Gastroesophageal sphincter (tissue), 4 donors: ENCODE measurements at regions not wholly inside any gene's neighbourhood (a gene's known extent, or its start where the extent isn't known, plus 50 kb on each side); places are given as distances from the start of the nearest gene placed in this dataset.

Experiments used
- ATAC-seq: fragments of 150-250 bp; one replicate; pipeline ENCODE4 v1.9.1; 2016; ENCODE audit warnings: mild to moderate bottlenecking, moderate library complexity
- H3K27ac ChIP-seq, 4 donors: fragments of 200-600 bp; sonication (generic) in 3 of 4; 1 replicate in 3 of 4; 2 replicates in 1 of 4; pipeline ENCODE4 v1.5.1; 2016 to 2019
- H3K27me3 ChIP-seq: fragments of 200-600 bp; sonication (generic); one replicate; pipeline ENCODE4 v1.5.1; 2019
- H3K36me3 ChIP-seq, 2 donors: fragments of 200-600 bp; sonication (generic); one replicate each; pipeline ENCODE4 v1.5.1; 2019; ENCODE audit warnings: control low read depth in 1 of 2
- H3K4me1 ChIP-seq, 3 donors: fragments of 200-600 bp; sonication (generic); 1 replicate in 2 of 3; 2 replicates in 1 of 3; pipeline ENCODE4 v1.5.1; 2016 to 2019; ENCODE audit warnings: control low read depth in 2 of 3
- H3K4me3 ChIP-seq, 2 donors: fragments of 200-600 bp; sonication (generic); one replicate each; pipeline ENCODE4 v1.5.1; 2019; ENCODE audit warnings: mild to moderate bottlenecking in 1 of 2, moderate library complexity in 1 of 2
- H3K9me3 ChIP-seq, 3 donors: fragments of 200-600 bp; sonication (generic); one replicate each; pipeline ENCODE4 v1.5.1; 2017 to 2019; ENCODE audit warnings: control low read depth in 2 of 3
- CTCF ChIP-seq, 4 experiments: fragments of 200-600 bp in 2 of 4; fragments of 450-650 bp in 2 of 4; sonication (generic) in 1 of 4; IDR thresholded peaks; one replicate each; pipeline ENCODE4 v1.5.1; 2017 to 2019; ENCODE audit warnings: antibody characterized with exemption in 4 of 4, mild to moderate bottlenecking in 2 of 4, moderate library complexity in 2 of 4
- EP300 ChIP-seq: sonication (generic); formaldehyde crosslinking; IDR thresholded peaks from one replicate; pipeline ENCODE4 v1.6.1; 2017; ENCODE audit warnings: antibody characterized with exemption, mild to moderate bottlenecking
- POLR2A ChIP-seq, 2 donors: fragments of 450-650 bp; IDR thresholded peaks; one replicate each; pipeline ENCODE4 v1.6.1; 2017; ENCODE audit warnings: antibody characterized with exemption in 2 of 2, mild to moderate bottlenecking in 2 of 2, moderate library complexity in 1 of 2
- POLR2AphosphoS5 ChIP-seq: sonication (generic); formaldehyde crosslinking; IDR thresholded peaks from one replicate; pipeline ENCODE4 v1.6.1; 2017; ENCODE audit warnings: antibody characterized with exemption
- WGBS, 2 donors: methylation state at CpG; one replicate each; pipeline ENCODE4 v1.1.5; 2018; ENCODE audit warnings: low coverage in 1 of 2; 5-methylcytosine and 5-hydroxymethylcytosine counted together

- H3K4me1 ChIP-seq, result peaks cover 0 to 19% (median 0%) of the 10 kb centered on the region in 3 donors
- TF ChIP-seq CTCF (IDR thresholded peaks at IDR 0.05), result no peak
- TF ChIP-seq EP300, result no peak
- TF ChIP-seq POLR2AphosphoS5, result no peak
- TF ChIP-seq POLR2A (IDR thresholded peaks at IDR 0.05), result no peak
- no peaks in the 10 kb centered on the region for H3K9me3 ChIP-seq
- no peaks in the 10 kb centered on the region for H3K27me3 ChIP-seq
- H3K36me3 ChIP-seq, result no peaks in the 10 kb centered on the region
- 66 to 69% methylated on average over 3 of the region's 3 CpGs for WGBS, 2 donors
- no peak overlapping the region for H3K4me3 ChIP-seq
- H3K27ac ChIP-seq, result no peak overlapping the region
- no peak for ATAC-seq
Measured at GRCh38 chr15:38824719-38825118, 260.1 kb upstream of the RASGRP1 start.

GRCh38 chr15:38826880-38827279 lies 262.3 kb upstream of the RASGRP1 start:
- Histone ChIP-seq H3K27ac (no peak overlapping the region), H3K4me3 (no peak overlapping the region), H3K9me3 (no peaks in the 10 kb centered on the region), H3K27me3 (no peaks in the 10 kb centered on the region), H3K4me1 (peaks cover 0 to 19% (median 0%) of the 10 kb centered on the region in 3 donors), H3K36me3 (no peaks in the 10 kb centered on the region)
- no peak for ATAC-seq
- no peak for TF ChIP-seq POLR2A (IDR thresholded peaks at IDR 0.05)
- no peak for TF ChIP-seq POLR2AphosphoS5
- no peak for TF ChIP-seq EP300
- no peak for TF ChIP-seq CTCF (IDR thresholded peaks at IDR 0.05)
- WGBS, 2 donors, result 53 to 57% methylated on average over 2 of the region's 2 CpGs

GRCh38 chr15:38828031-38828532 lies 263.5 kb upstream of the RASGRP1 start:
- ATAC-seq, result no peak
- no peak for TF ChIP-seq POLR2AphosphoS5
- TF ChIP-seq EP300, result no peak
- no peak for TF ChIP-seq CTCF (IDR thresholded peaks at IDR 0.05)
- TF ChIP-seq POLR2A (IDR thresholded peaks at IDR 0.05), result no peak
- Histone ChIP-seq H3K4me1 (peaks cover 0 to 19% (median 0%) of the 10 kb centered on the region in 3 donors), H3K4me3 (no peak overlapping the region), H3K9me3 (no peaks in the 10 kb centered on the region), H3K36me3 (no peaks in the 10 kb centered on the region), H3K27ac (no peak overlapping the region), H3K27me3 (no peaks in the 10 kb centered on the region)
- 62 to 67% methylated on average over 2 to 4 of the region's 4 CpGs for whole genome bisulfite sequencing, 2 donors

- 88 to 100% methylated on average over 1 of the region's 1 CpG for WGBS, 2 donors
- Histone ChIP-seq H3K27ac (no peak overlapping the region), H3K4me3 (no peak overlapping the region), H3K9me3 (no peaks in the 10 kb centered on the region), H3K27me3 (no peaks in the 10 kb centered on the region), H3K36me3 (no peaks in the 10 kb centered on the region), H3K4me1 (peaks cover 0 to 19% (median 0%) of the 10 kb centered on the region in 3 donors)
- ATAC-seq, result no peak
- TF ChIP-seq CTCF (IDR thresholded peaks at IDR 0.05), result no peak
- TF ChIP-seq EP300, result no peak
- no peak for TF ChIP-seq POLR2AphosphoS5
- no peak for TF ChIP-seq POLR2A (IDR thresholded peaks at IDR 0.05)
Measured at GRCh38 chr15:38829086-38829485, 264.5 kb upstream of the RASGRP1 start.

- Histone ChIP-seq H3K27me3 (no peaks in the 10 kb centered on the region), H3K4me1 (peaks cover 0 to 31% (median 0%) of the 10 kb centered on the region in 3 donors), H3K9me3 (no peaks in the 10 kb centered on the region), H3K36me3 (no peaks in the 10 kb centered on the region), H3K4me3 (no peak overlapping the region), H3K27ac (no peak overlapping the region)
- 47% methylated on average over 1 of the region's 1 CpG; no CpG with 5 or more reads in 1 of the 2 donors for WGBS, 2 donors
- ATAC-seq, result no peak
- TF ChIP-seq POLR2A (IDR thresholded peaks at IDR 0.05), result no peak
- no peak for TF ChIP-seq POLR2AphosphoS5
- no peak for TF ChIP-seq EP300
- TF ChIP-seq CTCF (IDR thresholded peaks at IDR 0.05), result no peak
Measured at GRCh38 chr15:38842226-38842625, 277.6 kb upstream of the RASGRP1 start.
